HL-60 (cell line): ENCODE measurements at regions not wholly inside any gene's neighbourhood (a gene's known extent, or its start where the extent isn't known, plus 50 kb on each side); places are given as distances from the start of the nearest gene placed in this dataset.
A peak's percentile ranks its signal among the peaks of the same experiment; 100 is the strongest.
"Not testable (repeated sequence)": the region's sequence is repeated elsewhere in the genome, so short reads cannot be mapped to it uniquely, and the experiment has no call there.

Experiments
- DNase-seq, 2 experiments: peaks; one replicate each; pipeline ENCODE4 v3.0.0-alpha.2; 2010 to 2020; ENCODE audit warnings: low read depth in 1 of 2, low spot score in 1 of 2
- H3K27ac ChIP-seq: fragments of 250-450 bp; sonication (Bioruptor Pico); replicated peaks from 2 replicates; pipeline ENCODE4 v1.5.1; 2020; ENCODE audit warnings: mild to moderate bottlenecking, moderate library complexity
- H3K27me3 ChIP-seq: fragments of 250-450 bp; sonication (Bioruptor Pico); 2 replicates; pipeline ENCODE4 v1.5.1; 2021; ENCODE audit warnings: mild to moderate bottlenecking, moderate library complexity; ENCODE audit not compliant: insufficient read depth, poor library complexity, severe bottlenecking
- H3K4me3 ChIP-seq: replicated peaks from 2 replicates; pipeline ENCODE4 v1.5.1; 2011; ENCODE audit warnings: mild to moderate bottlenecking, control low read depth, low read length; ENCODE audit not compliant: insufficient read depth
- GABPA ChIP-seq: IDR thresholded peaks from 2 replicates; pipeline ENCODE4 v1.6.1; 2012; ENCODE audit warnings: low read depth
- POLR2AphosphoS5 ChIP-seq: IDR thresholded peaks from 2 replicates; pipeline ENCODE4 v1.6.1; 2012; ENCODE audit warnings: low read depth
- SPI1 ChIP-seq: IDR thresholded peaks from 2 replicates; pipeline ENCODE4 v1.6.1; 2012; ENCODE audit warnings: low read depth, mild to moderate bottlenecking, borderline replicate concordance
- TF ChIP-seq, protein P1 (sequence below): IDR thresholded peaks from 2 replicates; pipeline ENCODE4 v1.6.1; 2012; ENCODE audit warnings: low read depth; ENCODE audit not compliant: insufficient replicate concordance
- TF ChIP-seq, protein P2 (sequence below): IDR thresholded peaks from one replicate; pipeline ENCODE4 v1.5.1; 2011; ENCODE audit warnings: low read length, control low read depth, inconsistent platforms; ENCODE audit not compliant: insufficient read depth

DNA sequence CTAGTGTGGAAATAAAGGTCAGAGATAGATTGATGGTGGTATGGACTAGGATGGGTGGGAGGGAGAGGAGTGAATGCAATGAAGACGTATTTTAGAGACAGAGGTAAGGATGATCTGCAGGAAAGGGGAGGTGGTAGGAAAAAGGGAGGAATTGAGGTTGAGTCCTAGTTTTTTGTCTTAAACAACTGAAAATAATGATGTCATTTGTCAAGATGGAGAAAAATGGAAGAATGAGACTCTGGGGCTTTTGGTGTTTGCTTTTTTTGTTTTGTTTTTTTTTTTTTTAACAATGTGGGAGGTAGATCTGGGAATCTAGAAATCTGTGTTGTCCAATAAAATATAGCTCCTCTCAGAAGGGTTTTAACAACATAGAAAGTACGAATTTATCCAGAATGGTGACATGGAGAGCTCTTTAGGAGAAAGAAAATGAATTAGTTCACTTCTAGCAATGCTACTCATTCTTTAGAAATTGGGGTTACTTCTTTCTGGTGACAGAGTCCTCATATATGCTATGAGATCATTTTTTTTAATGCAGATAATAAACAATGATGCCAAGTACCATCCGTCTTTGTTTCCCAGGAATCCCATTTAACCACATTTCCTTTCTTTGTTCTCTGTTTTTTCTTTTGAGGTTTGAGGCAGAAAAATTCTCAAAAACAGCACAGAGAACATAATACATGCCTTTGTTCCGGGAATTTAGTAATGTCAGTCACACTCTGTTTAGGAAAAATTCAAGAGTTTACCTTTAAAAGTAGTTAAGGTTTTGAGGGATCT lies 225.3 kb upstream of the COX10 start:
- H3K27ac ChIP-seq = no peak overlapping the region
- no peaks in the 10 kb centered on the region for H3K27me3 ChIP-seq
- DNase-seq = no peak
- TF ChIP-seq, protein P1, sequence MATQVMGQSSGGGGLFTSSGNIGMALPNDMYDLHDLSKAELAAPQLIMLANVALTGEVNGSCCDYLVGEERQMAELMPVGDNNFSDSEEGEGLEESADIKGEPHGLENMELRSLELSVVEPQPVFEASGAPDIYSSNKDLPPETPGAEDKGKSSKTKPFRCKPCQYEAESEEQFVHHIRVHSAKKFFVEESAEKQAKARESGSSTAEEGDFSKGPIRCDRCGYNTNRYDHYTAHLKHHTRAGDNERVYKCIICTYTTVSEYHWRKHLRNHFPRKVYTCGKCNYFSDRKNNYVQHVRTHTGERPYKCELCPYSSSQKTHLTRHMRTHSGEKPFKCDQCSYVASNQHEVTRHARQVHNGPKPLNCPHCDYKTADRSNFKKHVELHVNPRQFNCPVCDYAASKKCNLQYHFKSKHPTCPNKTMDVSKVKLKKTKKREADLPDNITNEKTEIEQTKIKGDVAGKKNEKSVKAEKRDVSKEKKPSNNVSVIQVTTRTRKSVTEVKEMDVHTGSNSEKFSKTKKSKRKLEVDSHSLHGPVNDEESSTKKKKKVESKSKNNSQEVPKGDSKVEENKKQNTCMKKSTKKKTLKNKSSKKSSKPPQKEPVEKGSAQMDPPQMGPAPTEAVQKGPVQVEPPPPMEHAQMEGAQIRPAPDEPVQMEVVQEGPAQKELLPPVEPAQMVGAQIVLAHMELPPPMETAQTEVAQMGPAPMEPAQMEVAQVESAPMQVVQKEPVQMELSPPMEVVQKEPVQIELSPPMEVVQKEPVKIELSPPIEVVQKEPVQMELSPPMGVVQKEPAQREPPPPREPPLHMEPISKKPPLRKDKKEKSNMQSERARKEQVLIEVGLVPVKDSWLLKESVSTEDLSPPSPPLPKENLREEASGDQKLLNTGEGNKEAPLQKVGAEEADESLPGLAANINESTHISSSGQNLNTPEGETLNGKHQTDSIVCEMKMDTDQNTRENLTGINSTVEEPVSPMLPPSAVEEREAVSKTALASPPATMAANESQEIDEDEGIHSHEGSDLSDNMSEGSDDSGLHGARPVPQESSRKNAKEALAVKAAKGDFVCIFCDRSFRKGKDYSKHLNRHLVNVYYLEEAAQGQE = no peak
- TF ChIP-seq POLR2AphosphoS5 (no peak), SPI1 (no peak), GABPA (no peak)
- TF ChIP-seq, protein P2, sequence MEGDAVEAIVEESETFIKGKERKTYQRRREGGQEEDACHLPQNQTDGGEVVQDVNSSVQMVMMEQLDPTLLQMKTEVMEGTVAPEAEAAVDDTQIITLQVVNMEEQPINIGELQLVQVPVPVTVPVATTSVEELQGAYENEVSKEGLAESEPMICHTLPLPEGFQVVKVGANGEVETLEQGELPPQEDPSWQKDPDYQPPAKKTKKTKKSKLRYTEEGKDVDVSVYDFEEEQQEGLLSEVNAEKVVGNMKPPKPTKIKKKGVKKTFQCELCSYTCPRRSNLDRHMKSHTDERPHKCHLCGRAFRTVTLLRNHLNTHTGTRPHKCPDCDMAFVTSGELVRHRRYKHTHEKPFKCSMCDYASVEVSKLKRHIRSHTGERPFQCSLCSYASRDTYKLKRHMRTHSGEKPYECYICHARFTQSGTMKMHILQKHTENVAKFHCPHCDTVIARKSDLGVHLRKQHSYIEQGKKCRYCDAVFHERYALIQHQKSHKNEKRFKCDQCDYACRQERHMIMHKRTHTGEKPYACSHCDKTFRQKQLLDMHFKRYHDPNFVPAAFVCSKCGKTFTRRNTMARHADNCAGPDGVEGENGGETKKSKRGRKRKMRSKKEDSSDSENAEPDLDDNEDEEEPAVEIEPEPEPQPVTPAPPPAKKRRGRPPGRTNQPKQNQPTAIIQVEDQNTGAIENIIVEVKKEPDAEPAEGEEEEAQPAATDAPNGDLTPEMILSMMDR = no peak
- H3K4me3 ChIP-seq = no peak overlapping the region

DNA sequence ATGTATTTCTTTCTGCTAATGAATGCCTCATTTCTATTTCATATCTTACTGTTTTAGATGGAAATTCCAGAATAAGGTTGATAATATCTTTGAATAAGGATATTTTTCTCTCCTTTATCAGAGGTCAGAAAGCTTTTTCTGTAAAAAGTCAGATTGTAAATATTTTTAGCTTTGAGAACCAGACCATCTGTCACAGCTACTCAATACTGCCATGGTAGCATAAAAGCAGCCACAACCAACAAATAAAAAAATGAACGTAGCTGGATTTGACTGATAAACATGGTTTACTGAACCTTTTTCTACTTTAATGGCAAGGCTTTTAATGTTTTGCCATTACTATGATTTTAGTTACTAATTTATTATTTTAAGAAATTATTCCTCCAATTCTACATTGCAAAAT lies 217.4 kb upstream of the COX10 start:
- Histone ChIP-seq H3K27me3 (no peaks in the 10 kb centered on the region), H3K27ac (no peak overlapping the region), H3K4me3 (no peak overlapping the region)
- no peak for TF ChIP-seq SPI1
- DNase-seq = no peak

DNA sequence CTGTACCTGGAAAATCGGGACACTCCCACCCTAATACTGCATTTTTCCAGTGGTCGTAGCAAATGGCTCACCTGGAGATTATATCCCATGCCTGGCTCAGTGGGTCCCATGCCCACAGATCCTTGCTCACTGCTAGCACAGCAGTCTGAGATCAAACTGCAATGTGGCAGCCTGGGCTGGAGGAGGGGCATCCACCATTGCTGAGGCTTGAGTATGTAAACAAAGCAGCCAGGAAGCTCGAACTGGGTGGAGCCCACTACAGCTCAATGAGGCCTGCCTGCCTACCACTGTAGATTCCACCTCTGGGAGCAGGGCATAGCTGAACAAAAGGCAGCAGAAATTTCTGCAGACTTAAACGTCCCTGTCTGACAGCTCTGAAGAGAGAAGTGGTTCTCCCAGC lies 213.6 kb upstream of the COX10 start:
- not testable (repeated sequence) for DNase-seq, H3K27me3 ChIP-seq, H3K27ac ChIP-seq, H3K4me3 ChIP-seq

DNA sequence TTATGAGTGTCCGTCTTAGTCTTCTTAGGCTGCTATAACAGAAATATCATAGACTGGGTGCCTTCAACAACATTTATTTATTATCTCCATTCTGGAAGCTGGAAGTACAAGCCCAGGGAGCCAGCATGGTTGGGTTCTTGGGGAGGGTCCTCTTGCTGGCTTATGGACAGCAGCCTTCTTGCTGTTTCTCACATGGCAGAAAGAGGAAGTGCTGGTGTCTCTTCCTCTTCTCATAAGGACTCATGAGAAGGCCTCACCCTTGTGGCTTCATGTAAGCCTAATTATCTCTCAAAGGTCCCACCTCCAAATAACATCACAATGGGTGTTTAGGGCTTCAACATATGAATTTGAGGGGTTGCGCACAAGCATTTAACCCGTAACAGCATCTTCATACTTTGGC lies 207.0 kb upstream of the COX10 start:
- TF ChIP-seq, protein P2 = no peak
- TF ChIP-seq, protein P1 = peak; percentile 63
- TF ChIP-seq GABPA (no peak), POLR2AphosphoS5 (no peak), SPI1 (peak; percentile 96)
- Histone ChIP-seq H3K27ac (no peak overlapping the region), H3K27me3 (no peaks in the 10 kb centered on the region), H3K4me3 (no peak overlapping the region)
- peak; percentile 6 to 44 for DNase-seq

DNA sequence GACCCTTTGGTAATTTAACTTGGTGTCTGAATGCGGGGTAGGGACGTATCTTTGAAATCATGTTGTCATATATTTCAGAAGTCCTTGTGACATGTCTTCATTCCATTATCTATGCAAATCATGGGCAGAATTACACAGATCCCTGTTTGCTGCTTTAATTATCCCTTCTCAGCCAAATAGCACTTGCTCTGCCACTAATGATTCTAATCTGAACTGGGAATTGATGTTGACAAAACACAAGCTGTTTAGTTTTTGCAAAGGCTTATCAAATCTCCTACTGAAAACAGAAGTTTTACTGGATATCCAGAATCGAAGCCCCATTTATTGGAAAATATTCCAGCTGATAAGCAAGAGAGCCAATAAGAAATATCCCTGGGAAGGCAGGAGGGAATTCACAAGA lies 205.9 kb upstream of the COX10 start:
- Histone ChIP-seq H3K4me3 (no peak overlapping the region), H3K27ac (no peak overlapping the region), H3K27me3 (no peaks in the 10 kb centered on the region)
- TF ChIP-seq, protein P1 = no peak
- no peak for TF ChIP-seq POLR2AphosphoS5
- TF ChIP-seq SPI1 = no peak
- TF ChIP-seq GABPA = no peak
- TF ChIP-seq, protein P2 = no peak
- DNase-seq = no peak
